ENCODE measurements at regions not wholly inside any gene's neighbourhood (a gene's known extent, or its start where the extent isn't known, plus 50 kb on each side); places are given as distances from the start of the nearest gene placed in this dataset.

GRCh38 chr14:87278415-87278814, 714.6 kb downstream of the GALC start:
- TF ChIP-seq REST (IDR thresholded peaks at IDR 0.05; ENCODE audit: borderline replicate concordance): no peak
- TF ChIP-seq SMC3 (conservative IDR thresholded peaks at IDR 0.05; ENCODE audit: poor library complexity): no peak
- TF ChIP-seq MXI1 (conservative IDR thresholded peaks at IDR 0.05; ENCODE audit: poor library complexity, severe bottlenecking): no peak
- TF ChIP-seq CTCF (IDR thresholded peaks at IDR 0.05; ENCODE audit: poor library complexity, severe bottlenecking): no peak
- TF ChIP-seq EZH2 (IDR thresholded peaks at IDR 0.05; ENCODE audit: borderline replicate concordance, insufficient read depth, low read length, poor library complexity, severe bottlenecking): no peak
- no peak for TF ChIP-seq RAD21 (conservative IDR thresholded peaks at IDR 0.05)
- TF ChIP-seq TAF1 (IDR thresholded peaks at IDR 0.05; ENCODE audit: low read depth): no peak
- no peak for TF ChIP-seq POLR2AphosphoS5 (IDR thresholded peaks at IDR 0.05)
- TF ChIP-seq EP300 (conservative IDR thresholded peaks at IDR 0.05; ENCODE audit: poor library complexity, severe bottlenecking): no peak
- H3F3A ChIP-seq (ENCODE audit: insufficient read depth, low read length, poor library complexity, severe bottlenecking): no peaks in the 10 kb centered on the region
- no peak overlapping the region for H3K4me3 ChIP-seq (ENCODE audit: low read length)
- H3K9me3 ChIP-seq (ENCODE audit: low read length): no peaks in the 10 kb centered on the region
- H3K27me3 ChIP-seq (ENCODE audit: insufficient read depth, low read depth, low read length): no peaks in the 10 kb centered on the region
- no peaks in the 10 kb centered on the region for H3K36me3 ChIP-seq (ENCODE audit: insufficient read depth, low read length)
- H3K79me2 ChIP-seq (replicated peaks; ENCODE audit: insufficient read depth, low read length): no peaks in the 10 kb centered on the region
- H2AFZ ChIP-seq (ENCODE audit: low read depth, low read length): no peak overlapping the region
- no peaks in the 10 kb centered on the region for H4K20me1 ChIP-seq (ENCODE audit: insufficient read depth)
- H3K4me2 ChIP-seq (ENCODE audit: low read length): no peak overlapping the region
- H3K9me2 ChIP-seq (ENCODE audit: insufficient read depth, low read length): no peaks in the 10 kb centered on the region
- no peak overlapping the region for H3K9ac ChIP-seq (ENCODE audit: low read length)
- H3K27ac ChIP-seq (ENCODE audit: low read length): no peak overlapping the region

- TF ChIP-seq SMC3 (conservative IDR thresholded peaks at IDR 0.05; ENCODE audit: poor library complexity) (no peak), EZH2 (IDR thresholded peaks at IDR 0.05; ENCODE audit: borderline replicate concordance, insufficient read depth, low read length, poor library complexity, severe bottlenecking) (no peak), CTCF (IDR thresholded peaks at IDR 0.05; ENCODE audit: poor library complexity, severe bottlenecking) (no peak), EP300 (conservative IDR thresholded peaks at IDR 0.05; ENCODE audit: poor library complexity, severe bottlenecking) (no peak), POLR2AphosphoS5 (IDR thresholded peaks at IDR 0.05) (no peak), RAD21 (conservative IDR thresholded peaks at IDR 0.05) (no peak), MXI1 (conservative IDR thresholded peaks at IDR 0.05; ENCODE audit: poor library complexity, severe bottlenecking) (no peak), TAF1 (IDR thresholded peaks at IDR 0.05; ENCODE audit: low read depth) (no peak), REST (IDR thresholded peaks at IDR 0.05; ENCODE audit: borderline replicate concordance) (no peak)
- Histone ChIP-seq H3K79me2 (replicated peaks; ENCODE audit: insufficient read depth, low read length) (no peaks in the 10 kb centered on the region), H4K20me1 (ENCODE audit: insufficient read depth) (no peaks in the 10 kb centered on the region), H3K9me3 (ENCODE audit: low read length) (peaks cover 3% of the 10 kb centered on the region), H2AFZ (ENCODE audit: low read depth, low read length) (no peak overlapping the region), H3F3A (ENCODE audit: insufficient read depth, low read length, poor library complexity, severe bottlenecking) (no peaks in the 10 kb centered on the region), H3K4me3 (ENCODE audit: low read length) (no peak overlapping the region), H3K36me3 (ENCODE audit: insufficient read depth, low read length) (no peaks in the 10 kb centered on the region), H3K27ac (ENCODE audit: low read length) (no peak overlapping the region), H3K4me2 (ENCODE audit: low read length) (no peak overlapping the region), H3K9me2 (ENCODE audit: insufficient read depth, low read length) (no peaks in the 10 kb centered on the region), H3K9ac (ENCODE audit: low read length) (no peak overlapping the region), H3K27me3 (ENCODE audit: insufficient read depth, low read depth, low read length) (peaks cover 4% of the 10 kb centered on the region)
Observed at GRCh38 chr14:87271331-87271730, 721.7 kb downstream of the GALC start.
